GM12878 (cell line): ENCODE measurements at regions not wholly inside any gene's neighbourhood (a gene's known extent, or its start where the extent isn't known, plus 50 kb on each side); places are given as distances from the start of the nearest gene placed in this dataset.

Experiments
- ATAC-seq: fragments of 200-7000 bp; cut with Tn5 transposase; 3 replicates; pipeline ENCODE4 v1.9.1; 2020; ENCODE audit warnings: mild to moderate bottlenecking, moderate library complexity
- BruUV-seq: library from RNA; stranded (reverse); fragments of 400-500 nt; replicated peaks from 2 replicates; lab custom pipeline; 2021; lab: Mats Ljungman, UMichigan
- CTCF ChIA-PET: fragments of 300-600 bp; sonication (Branson Sonifier 250); formaldehyde crosslinking; extraction: SDS; loops from one replicate; lab custom pipeline; 2021; ENCODE audit warnings: inconsistent platforms; lab: Yijun Ruan, JAX
- POLR2A ChIA-PET: fragments of 350-600 bp; formaldehyde crosslinking; extraction: SDS; loops from one replicate; lab custom pipeline; 2021; ENCODE audit warnings: inconsistent platforms; lab: Charles Lee
- RAD21 ChIA-PET: fragments of 300-600 bp; sonication (Branson Sonifier 250); formaldehyde crosslinking; loops from one replicate; lab custom pipeline; 2023; ENCODE audit warnings: antibody characterized with exemption; ENCODE audit not compliant: unreplicated experiment; lab: Charles Lee
- SMC1A ChIA-PET: fragments of 300-600 bp; sonication (Branson Sonifier 250); formaldehyde crosslinking; loops from one replicate; lab custom pipeline; 2023; ENCODE audit not compliant: unreplicated experiment, uncharacterized antibody; lab: Charles Lee
- DNase-seq: peaks from one replicate; pipeline ENCODE4 v3.0.0-alpha.2; 2011; ENCODE audit warnings: low read depth, low spot score
- FAIRE-seq: peaks from 3 replicates; lab custom pipeline; 2011; peaks lifted over from hg19 to GRCh38; lab: Jason Lieb, UNC
- H2AFZ ChIP-seq: 2 replicates; pipeline ENCODE4 v1.6.0; 2011; ENCODE audit warnings: low read depth, low read length, control low read depth; ENCODE audit not compliant: control insufficient read depth
- H3K27ac ChIP-seq: 2 replicates; pipeline ENCODE4 v1.5.1; 2011; ENCODE audit warnings: control low read depth; ENCODE audit not compliant: control insufficient read depth, insufficient read depth
- H3K27me3 ChIP-seq, 2 experiments: replicated peaks in 1 of 2; 2 replicates each; pipeline versions ENCODE4 v1.6.0 to v1.6.1; 2011; ENCODE audit warnings: low read length in 1 of 2; ENCODE audit not compliant: control insufficient read depth in 2 of 2, insufficient read depth in 2 of 2
- H3K36me3 ChIP-seq, 2 experiments: 2 replicates each; pipeline ENCODE4 v1.5.1; 2011; ENCODE audit warnings: low read length in 1 of 2; ENCODE audit not compliant: control insufficient read depth in 2 of 2, insufficient read depth in 2 of 2
- H3K4me1 ChIP-seq: 2 replicates; pipeline ENCODE4 v1.6.1; 2011; ENCODE audit warnings: mild to moderate bottlenecking, low read length, moderate library complexity, mixed read lengths; ENCODE audit not compliant: control insufficient read depth, insufficient read depth
- H3K4me2 ChIP-seq: 2 replicates; pipeline ENCODE4 v1.6.0; 2011; ENCODE audit warnings: control low read depth; ENCODE audit not compliant: control insufficient read depth, insufficient read depth
- H3K4me3 ChIP-seq: fragments of 200-600 bp; sonication (generic); 2 replicates; pipeline ENCODE4 v1.5.1; 2016
- H3K79me2 ChIP-seq: 2 replicates; pipeline ENCODE4 v1.6.0; 2011; ENCODE audit warnings: low read length; ENCODE audit not compliant: control insufficient read depth, insufficient read depth
- H3K9ac ChIP-seq: 2 replicates; pipeline ENCODE4 v1.8.0; 2011; ENCODE audit warnings: low read length, control low read depth, mixed read lengths; ENCODE audit not compliant: control insufficient read depth, insufficient read depth
- H3K9me3 ChIP-seq: replicated peaks from 3 replicates; pipeline ENCODE4 v1.5.1; 2011; ENCODE audit warnings: mild to moderate bottlenecking, low read length; ENCODE audit not compliant: control insufficient read depth, insufficient read depth
- H4K20me1 ChIP-seq: 2 replicates; pipeline ENCODE4 v1.6.0; 2011; ENCODE audit not compliant: control insufficient read depth, insufficient read depth
- CBFB ChIP-seq: IDR thresholded peaks from 2 replicates; pipeline ENCODE4 v1.6.1; 2016; ENCODE audit warnings: antibody characterized with exemption, low read depth
- IRF5 ChIP-seq: fragments of 450-650 bp; IDR thresholded peaks from 2 replicates; pipeline ENCODE4 v1.6.1; 2017; ENCODE audit warnings: borderline replicate concordance
- KLF5 ChIP-seq: fragments of 450-650 bp; IDR thresholded peaks from 2 replicates; pipeline ENCODE4 v1.6.1; 2014; ENCODE audit warnings: mild to moderate bottlenecking; ENCODE audit not compliant: partially characterized antibody
- NR2F1 ChIP-seq: fragments of 450-650 bp; conservative IDR thresholded peaks from 2 replicates; pipeline ENCODE4 v1.6.1; 2017; ENCODE audit warnings: mild to moderate bottlenecking
- POU2F2 ChIP-seq: IDR thresholded peaks from 3 replicates; pipeline ENCODE4 v1.6.1; 2011; ENCODE audit warnings: low read depth, mild to moderate bottlenecking, low read length, borderline replicate concordance
- RFX5 ChIP-seq: IDR thresholded peaks from 2 replicates; pipeline ENCODE4 v1.6.1; 2011; ENCODE audit warnings: low read depth, low read length, improper control_type of control experiment
- YBX1 ChIP-seq: fragments of 450-650 bp; IDR thresholded peaks from 2 replicates; pipeline ENCODE4 v1.6.1; 2016; ENCODE audit warnings: antibody characterized with exemption
- ZBTB40 ChIP-seq: fragments of 450-650 bp; IDR thresholded peaks from 2 replicates; pipeline ENCODE4 v1.6.1; 2016; ENCODE audit warnings: mild to moderate bottlenecking, moderate library complexity, borderline replicate concordance
- WGBS: methylation state at CpG from one replicate; pipeline ENCODE4 v1.1.6; 2016; ENCODE audit warnings: low lambda C conversion rate; ENCODE audit not compliant: insufficient replicate concordance, insufficient coverage; ENCODE audit errors: missing lambda C conversion rate; 5-methylcytosine and 5-hydroxymethylcytosine counted together
- in situ Hi-C: fragments of 300-500 bp; cut with MboI; formaldehyde crosslinking; loops from 9 replicates; pipeline ENCODE4 v1.14.3; 2018; ENCODE audit warnings: mixed read lengths
- intact Hi-C: fragments of 100-400 bp; cut with micrococcal nuclease; formaldehyde crosslinking; loops from one replicate; pipeline ENCODE4 v1.14.2; 2022; ENCODE audit not compliant: unreplicated experiment

- TF ChIP-seq ZBTB40 (no peak), IRF5 (no peak), POU2F2 (no peak), YBX1 (no peak)
Observed at GRCh38 chr7:125136755-125137532, 207.3 kb upstream of the POT1 start (continued).

DNA sequence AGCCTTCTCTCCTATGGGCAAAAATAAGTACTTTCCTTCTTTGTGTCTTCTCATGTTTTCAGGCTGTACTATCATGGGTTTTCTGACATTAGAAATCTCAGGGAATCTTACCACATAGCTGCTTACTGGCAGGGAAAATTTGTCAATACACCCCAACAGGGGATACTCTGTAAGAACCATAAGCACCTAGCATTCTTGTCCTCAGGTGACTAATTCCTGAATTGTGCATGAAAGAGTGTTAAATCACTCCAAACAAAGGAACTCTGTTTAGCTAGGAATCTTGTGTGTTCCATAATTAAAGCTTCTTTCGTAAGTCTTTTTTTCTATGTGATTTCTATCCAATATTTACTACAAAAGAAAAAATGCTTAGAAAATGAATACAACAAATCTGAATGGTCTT, 206.7 kb upstream of the POT1 start:
- CTCF ChIA-PET = no interaction called here
- in situ Hi-C loops = no loop called here
- H3K79me2 ChIP-seq = no peaks in the 10 kb centered on the region
- H3K27me3 ChIP-seq = no peaks in the 10 kb centered on the region
- no peak for ATAC-seq
- H3K9me3 ChIP-seq = no peaks in the 10 kb centered on the region
- RAD21 ChIA-PET = no interaction called here
- H3K4me1 ChIP-seq = no peaks in the 10 kb centered on the region
- intact Hi-C loops = no loop called here
- no peak overlapping the region for H3K4me2 ChIP-seq
- no TSS peak for BruUV-seq
- no peaks in the 10 kb centered on the region for H4K20me1 ChIP-seq
- no peak for DNase-seq
- POLR2A ChIA-PET = no interaction called here
- no peak overlapping the region for H2AFZ ChIP-seq
- no peaks in the 10 kb centered on the region for H3K36me3 ChIP-seq
- FAIRE-seq = no peak
- SMC1A ChIA-PET = interaction anchor here (1.0 kb wide), 1 partner anchor 534 kb away, joined by 3 read pairs; no protein-coding TSS in a partner anchor
- no peak overlapping the region for H3K27ac ChIP-seq
- TF ChIP-seq NR2F1 (no peak), RFX5 (no peak), KLF5 (no peak), CBFB (no peak)
- no peak overlapping the region for H3K9ac ChIP-seq
- H3K4me3 ChIP-seq = no peak overlapping the region
- whole genome bisulfite sequencing = 0% methylated on average over 1 of the region's 1 CpG
